Activated B cell treated with CpG ODN at 0.5 μM for 24 hours (primary cell): ENCODE measurements at regions not wholly inside any gene's neighbourhood (a gene's known extent, or its start where the extent isn't known, plus 50 kb on each side); places are given as distances from the start of the nearest gene placed in this dataset.

ENCODE experiments used
- ATAC-seq: fragments of 200-7000 bp; cut with Tn5 transposase; one replicate; pipeline ENCODE4 v1.10.0; 2021; ENCODE audit warnings: low read depth, mild to moderate bottlenecking, moderate library complexity
- CTCF ChIA-PET: fragments of 350-600 bp; sonication (Branson Sonifier 250); formaldehyde crosslinking; loops from one replicate; lab custom pipeline; 2021; ENCODE audit warnings: antibody characterized with exemption; lab: Charles Lee
- POLR2A ChIA-PET: fragments of 350-600 bp; sonication (Branson Sonifier 250); formaldehyde crosslinking; loops from one replicate; lab custom pipeline; 2021; ENCODE audit warnings: antibody characterized with exemption; lab: Charles Lee
- DNase-seq: peaks from one replicate; pipeline ENCODE4 v3.0.0; 2022
- H3K27ac Mint-ChIP-seq: one replicate; pipeline ENCODE4 v1.8.0; 2020; ENCODE audit warnings: mixed read lengths
- H3K27me3 Mint-ChIP-seq: one replicate; pipeline ENCODE4 v1.8.0; 2021; ENCODE audit warnings: mixed read lengths
- H3K36me3 Mint-ChIP-seq: one replicate; pipeline ENCODE4 v1.8.0; 2021; ENCODE audit warnings: low read depth, mixed read lengths
- H3K4me1 Mint-ChIP-seq: one replicate; pipeline ENCODE4 v1.8.0; 2021; ENCODE audit warnings: mixed read lengths
- H3K4me3 Mint-ChIP-seq: one replicate; pipeline ENCODE4 v1.8.0; 2020; ENCODE audit warnings: mild to moderate bottlenecking, mixed read lengths
- H3K9me3 Mint-ChIP-seq: one replicate; pipeline ENCODE4 v1.8.0; 2020; ENCODE audit warnings: mixed read lengths
- CTCF ChIP-seq: fragments of 200-600 bp; IDR thresholded peaks from one replicate; pipeline ENCODE4 v1.8.0; 2022; ENCODE audit warnings: antibody characterized with exemption, mild to moderate bottlenecking
- intact Hi-C: fragments of 100-400 bp; cut with micrococcal nuclease; formaldehyde crosslinking; loops from one replicate; pipeline ENCODE4 v1.15.1; 2024

DNA sequence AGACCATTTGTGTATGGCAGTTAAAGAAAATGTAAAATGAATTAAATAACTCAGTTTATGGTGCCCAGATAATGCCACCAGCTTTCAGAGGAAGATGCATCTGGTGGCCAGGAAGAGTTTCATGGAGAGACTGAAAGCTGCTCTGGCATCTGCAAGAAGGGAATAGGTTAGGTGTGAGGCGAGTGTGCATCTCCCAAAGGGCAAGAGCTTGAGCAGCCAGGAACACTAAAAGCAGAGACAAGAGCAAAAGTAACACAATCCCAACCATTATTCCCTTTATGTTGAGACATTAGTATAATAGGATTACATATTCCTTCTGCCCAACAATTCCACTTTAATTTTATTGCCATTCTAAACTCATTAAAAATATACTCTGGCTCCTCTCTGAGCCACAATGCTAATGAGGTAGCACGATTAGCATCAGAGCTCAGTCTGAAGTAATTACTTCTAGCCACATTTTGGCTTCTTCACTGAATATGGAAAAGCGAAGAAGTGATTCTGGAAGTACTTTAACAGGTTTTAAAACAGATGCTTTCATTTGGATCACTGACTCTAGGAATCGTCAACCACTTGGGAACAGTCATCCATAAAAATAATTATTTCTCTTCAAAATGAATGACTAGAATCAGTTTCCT, 309.4 kb upstream of the TMTC1 start:
- intact Hi-C loops = no loop called here
- no peak for DNase-seq
- H3K4me1 Mint-ChIP-seq = no peaks in the 10 kb centered on the region
- no peak overlapping the region for H3K4me3 Mint-ChIP-seq
- H3K36me3 Mint-ChIP-seq = no peaks in the 10 kb centered on the region
- no peak for ATAC-seq
- H3K27ac Mint-ChIP-seq = no peak overlapping the region
- no peak for TF ChIP-seq CTCF
- CTCF ChIA-PET = no interaction called here
- H3K27me3 Mint-ChIP-seq = no peaks in the 10 kb centered on the region
- POLR2A ChIA-PET = no interaction called here
- H3K9me3 Mint-ChIP-seq = no peaks in the 10 kb centered on the region

- Mint-ChIP-seq H3K36me3 (no peaks in the 10 kb centered on the region), H3K9me3 (no peaks in the 10 kb centered on the region), H3K27ac (no peak overlapping the region), H3K4me3 (no peak overlapping the region), H3K27me3 (no peaks in the 10 kb centered on the region), H3K4me1 (no peaks in the 10 kb centered on the region)
- POLR2A ChIA-PET = no interaction called here
- TF ChIP-seq CTCF = no peak
- CTCF ChIA-PET = no interaction called here
- intact Hi-C loops = no loop called here
- ATAC-seq (no peak), DNase-seq (no peak)
Measured at GRCh38 chr12:30090258-30090657, 306.5 kb upstream of the TMTC1 start.

GRCh38 chr12:30088259-30088995, 304.7 kb upstream of the TMTC1 start:
- no peak overlapping the region for H3K27ac Mint-ChIP-seq
- DNase-seq (no peak), ATAC-seq (no peak)
- ChIA-PET POLR2A (no interaction called here), CTCF (no interaction called here)
- H3K4me3 Mint-ChIP-seq = no peak overlapping the region
- no peaks in the 10 kb centered on the region for H3K27me3 Mint-ChIP-seq
- H3K4me1 Mint-ChIP-seq = no peaks in the 10 kb centered on the region
- no peaks in the 10 kb centered on the region for H3K9me3 Mint-ChIP-seq
- H3K36me3 Mint-ChIP-seq = no peaks in the 10 kb centered on the region
- TF ChIP-seq CTCF = no peak
- intact Hi-C loops = no loop called here

DNA sequence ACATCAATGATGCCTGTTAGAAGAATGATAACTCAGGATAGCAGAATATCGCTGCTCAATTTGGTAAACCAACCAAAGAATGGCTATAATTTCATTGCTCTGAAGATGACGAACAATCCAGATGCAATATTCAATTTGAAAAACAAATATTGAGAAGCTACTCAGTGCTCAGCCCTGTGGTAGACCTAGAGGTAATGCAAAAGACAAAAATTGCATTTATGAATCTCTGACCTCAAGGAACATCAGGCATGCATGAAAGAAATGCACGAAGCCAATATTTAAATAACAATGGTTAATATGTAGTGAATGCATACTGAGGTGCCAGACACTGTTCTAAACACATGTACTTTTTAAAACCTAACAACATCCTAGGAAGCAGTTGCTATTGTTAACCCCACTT, 298.6 kb upstream of the TMTC1 start:
- intact Hi-C loops = no loop called here
- Mint-ChIP-seq H3K36me3 (no peaks in the 10 kb centered on the region), H3K4me3 (no peak overlapping the region), H3K27me3 (no peaks in the 10 kb centered on the region), H3K9me3 (no peaks in the 10 kb centered on the region), H3K4me1 (no peaks in the 10 kb centered on the region), H3K27ac (no peak overlapping the region)
- ATAC-seq (no peak), DNase-seq (no peak)
- POLR2A ChIA-PET = no interaction called here
- TF ChIP-seq CTCF = no peak
- CTCF ChIA-PET = no interaction called here

- Mint-ChIP-seq H3K4me1 (no peaks in the 10 kb centered on the region), H3K27ac (no peak overlapping the region), H3K36me3 (no peaks in the 10 kb centered on the region), H3K27me3 (no peaks in the 10 kb centered on the region), H3K4me3 (no peak overlapping the region), H3K9me3 (peaks cover 4% of the 10 kb centered on the region)
- no peak for ATAC-seq
- POLR2A ChIA-PET = no interaction called here
- intact Hi-C loops = no loop called here
- no peak for TF ChIP-seq CTCF
- DNase-seq = no peak
- CTCF ChIA-PET = no interaction called here
Measured at GRCh38 chr12:30074916-30075315, 291.2 kb upstream of the TMTC1 start.
